Pancreas (tissue), 10 donors: ENCODE measurements at regions not wholly inside any gene's neighbourhood (a gene's known extent, or its start where the extent isn't known, plus 50 kb on each side); places are given as distances from the start of the nearest gene placed in this dataset.

Source experiments
- ATAC-seq, 4 donors: fragments of 200-7000 bp; cut with Tn5 transposase; one replicate each; pipeline versions ENCODE4 v1.8.0 to v1.9.1; 2020; ENCODE audit warnings: mild to moderate bottlenecking in 4 of 4, moderate library complexity in 4 of 4
- DNase-seq, 6 donors: peaks; one replicate each; pipeline ENCODE4 v3.0.0-alpha.2; 2020
- FAIRE-seq: peaks from 2 replicates; lab custom pipeline; 2012; peaks lifted over from hg19 to GRCh38; lab: Jason Lieb, UNC
- H3K27ac ChIP-seq, 4 donors: fragments of 200-600 bp; sonication (generic); 1 replicate in 3 of 4; 2 replicates in 1 of 4; pipeline versions ENCODE4 v1.5.0 to v1.8.0; 2020
- H3K27me3 ChIP-seq, 4 donors: fragments of 200-600 bp; one replicate each; pipeline ENCODE4 v1.8.0; 2021
- H3K36me3 ChIP-seq, 3 donors: fragments of 200-600 bp; sonication (generic) in 1 of 3; one replicate each; pipeline versions ENCODE4 v1.5.0 to v1.8.0; 2020 to 2021
- H3K4me1 ChIP-seq, 3 donors: fragments of 200-600 bp; one replicate each; pipeline ENCODE4 v1.8.0; 2021
- H3K4me3 ChIP-seq, 4 donors: fragments of 200-600 bp; sonication (generic) in 2 of 4; one replicate each; pipeline versions ENCODE4 v1.5.0 to v1.8.0; 2020 to 2021
- H3K9me3 ChIP-seq, 4 donors: fragments of 200-600 bp; one replicate each; pipeline ENCODE4 v1.8.0; 2021
- CTCF ChIP-seq, 4 donors: fragments of 200-600 bp; sonication (generic) in 3 of 4; IDR thresholded peaks; one replicate each; pipeline versions ENCODE4 v1.5.0 to v1.8.0; 2021; ENCODE audit warnings: antibody characterized with exemption in 4 of 4
- WGBS, 2 donors: extraction: QIAGEN DNeasy Blood & Tissue Kit; methylation state at CpG; one replicate each; pipeline ENCODE4 v1.1.7; 2013; 5-methylcytosine and 5-hydroxymethylcytosine counted together
- intact Hi-C, 3 donors: fragments of 100-400 bp; cut with DNase I; formaldehyde crosslinking; loops; one replicate each; pipeline versions ENCODE4 v1.11.1 to v1.14.2; 2022
- donor health status: healthy with polysubstance abuse.
- donor health status: DM: no; HTN: no; CAD: no; lungs with moderate emphysema.
- donor health status: DM: no; HTN: no; CAD: no.
- donor health status: control.
- donor health status: control.
- donor health status: Bipolar disorder and iron deficiency.
- donor health status: DM: yes; HTN: yes; CAD: no.
- donor health status: DM: no; HTN: no; CAD: no.
- donor health status: DM: no; HTN: no; CAD: no.
- donor health status: DM: yes; HTN: yes; CAD: no.

- FAIRE-seq (no peak), DNase-seq (no peak), ATAC-seq (no peak)
- intact Hi-C loops = no loop called here
- Histone ChIP-seq H3K4me3 (no peak overlapping the region), H3K27me3 (no peaks in the 10 kb centered on the region), H3K9me3 (no peaks in the 10 kb centered on the region), H3K27ac (no peak overlapping the region), H3K4me1 (no peaks in the 10 kb centered on the region), H3K36me3 (no peaks in the 10 kb centered on the region)
- WGBS, 2 donors = 47 to 58% methylated on average over 2 of the region's 2 CpGs
- no peak for TF ChIP-seq CTCF (IDR thresholded peaks at IDR 0.05)
Observed at GRCh38 chr2:146806364-146807005, 1038.3 kb upstream of the ACVR2A start.

- no peak for TF ChIP-seq CTCF (IDR thresholded peaks at IDR 0.05)
- no peak for FAIRE-seq
- Histone ChIP-seq H3K4me1 (no peaks in the 10 kb centered on the region), H3K9me3 (no peaks in the 10 kb centered on the region), H3K27me3 (no peaks in the 10 kb centered on the region), H3K4me3 (no peak overlapping the region), H3K27ac (no peak overlapping the region), H3K36me3 (no peaks in the 10 kb centered on the region)
- no peak for ATAC-seq
- intact Hi-C loops = no loop called here
- 66 to 77% methylated on average over 4 of the region's 4 CpGs for WGBS, 2 donors
- no peak for DNase-seq
Observed at GRCh38 chr2:146804288-146804687, 1040.5 kb upstream of the ACVR2A start.

- no peak for ATAC-seq
- no peak for FAIRE-seq
- no peak for DNase-seq
Observed at GRCh38 chr2:146801886-146802285, 1042.9 kb upstream of the ACVR2A start.

GRCh38 chr2:146786396-146786795, 1058.4 kb upstream of the ACVR2A start:
- Histone ChIP-seq H3K4me3 (no peak overlapping the region), H3K27ac (no peak overlapping the region), H3K36me3 (no peaks in the 10 kb centered on the region), H3K27me3 (no peaks in the 10 kb centered on the region), H3K9me3 (no peaks in the 10 kb centered on the region), H3K4me1 (no peaks in the 10 kb centered on the region)
- FAIRE-seq (no peak), DNase-seq (no peak), ATAC-seq (no peak)
- no peak for TF ChIP-seq CTCF (IDR thresholded peaks at IDR 0.05)
- intact Hi-C loops = no loop called here
- 28 to 31% methylated on average over 2 of the region's 2 CpGs for WGBS, 2 donors

More at GRCh38 chr2:146801886-146802285, 1042.9 kb upstream of the ACVR2A start:
- no peaks in the 10 kb centered on the region for H3K9me3 ChIP-seq
- no peaks in the 10 kb centered on the region for H3K36me3 ChIP-seq
- H3K4me3 ChIP-seq = no peak overlapping the region
- intact Hi-C loops = no loop called here
- H3K27ac ChIP-seq = no peak overlapping the region
- no peak for TF ChIP-seq CTCF (IDR thresholded peaks at IDR 0.05)
- H3K27me3 ChIP-seq = no peaks in the 10 kb centered on the region
- no peaks in the 10 kb centered on the region for H3K4me1 ChIP-seq
- WGBS, 2 donors = 75 to 91% methylated on average over 1 of the region's 1 CpG

- no peak for TF ChIP-seq CTCF (IDR thresholded peaks at IDR 0.05)
- no peaks in the 10 kb centered on the region for H3K36me3 ChIP-seq
- no peak for FAIRE-seq
- no peak overlapping the region for H3K27ac ChIP-seq
- H3K9me3 ChIP-seq = no peaks in the 10 kb centered on the region
- H3K27me3 ChIP-seq = no peaks in the 10 kb centered on the region
- no peak overlapping the region for H3K4me3 ChIP-seq
- no peaks in the 10 kb centered on the region for H3K4me1 ChIP-seq
- intact Hi-C loops = no loop called here
- ATAC-seq = no peak
- DNase-seq = no peak
Observed at GRCh38 chr2:146785101-146785500, 1059.7 kb upstream of the ACVR2A start.
